Body of pancreas (tissue), 4 donors: ENCODE measurements at regions not wholly inside any gene's neighbourhood (a gene's known extent, or its start where the extent isn't known, plus 50 kb on each side); places are given as distances from the start of the nearest gene placed in this dataset.

ENCODE experiments used
- ATAC-seq: fragments of 150-250 bp; one replicate; pipeline ENCODE4 v1.9.1; 2016
- DNase-seq, 4 donors: peaks; one replicate each; pipeline ENCODE4 v3.0.0-alpha.2; 2019
- H3K27ac ChIP-seq, 4 donors: fragments of 200-600 bp; sonication (generic); 1 replicate in 3 of 4; 2 replicates in 1 of 4; pipeline versions ENCODE4 v1.5.1 to v1.6.1; 2016 to 2019; ENCODE audit warnings: mild to moderate bottlenecking in 1 of 4, mixed read lengths in 1 of 4, moderate library complexity in 1 of 4
- H3K27me3 ChIP-seq, 2 donors: fragments of 200-600 bp; sonication (generic); one replicate each; pipeline ENCODE4 v1.6.0; 2016; ENCODE audit warnings: mild to moderate bottlenecking in 1 of 2
- H3K36me3 ChIP-seq, 2 donors: fragments of 200-600 bp; sonication (generic); replicated peaks in 1 of 2; 2 replicates each; pipeline ENCODE4 v1.5.1; 2016; ENCODE audit warnings: low read depth in 2 of 2; ENCODE audit not compliant: insufficient read depth in 1 of 2
- H3K4me1 ChIP-seq: fragments of 200-600 bp; sonication (generic); one replicate; pipeline ENCODE4 v1.6.0; 2016
- H3K4me3 ChIP-seq, 2 donors: fragments of 200-600 bp; sonication (generic); 1 replicate in 1 of 2; 2 replicates in 1 of 2; pipeline ENCODE4 v1.5.1; 2016 to 2019
- H3K9me3 ChIP-seq, 3 donors: fragments of 200-600 bp; sonication (generic); 1 replicate in 2 of 3; 2 replicates in 1 of 3; pipeline ENCODE4 v1.5.1; 2016
- CTCF ChIP-seq, 7 experiments: fragments of 450-650 bp in 4 of 7; fragments of 200-600 bp in 3 of 7; sonication (generic) in 3 of 7; IDR thresholded peaks; one replicate each; pipeline ENCODE4 v1.5.1; 2016 to 2019; ENCODE audit warnings: antibody characterized with exemption in 7 of 7
- POLR2A ChIP-seq, 3 donors: fragments of 450-650 bp; IDR thresholded peaks; one replicate each; pipeline ENCODE4 v1.6.1; 2016; ENCODE audit warnings: antibody characterized with exemption in 3 of 3, mild to moderate bottlenecking in 2 of 3
- WGBS, 2 donors: methylation state at CpG; one replicate each; pipeline ENCODE4 v1.1.5; 2017; 5-methylcytosine and 5-hydroxymethylcytosine counted together
- intact Hi-C: fragments of 100-400 bp; cut with DNase I; formaldehyde crosslinking; loops from one replicate; pipeline ENCODE4 v1.15.1; 2023

- H3K27me3 ChIP-seq: no peaks in the 10 kb centered on the region
- no peaks in the 10 kb centered on the region for H3K4me1 ChIP-seq
- ATAC-seq: no peak
- no peak for DNase-seq
- no peak overlapping the region for H3K4me3 ChIP-seq
- intact Hi-C loops: no loop called here
- 71 to 72% methylated on average over 4 of the region's 4 CpGs for WGBS, 2 donors
- no peak for TF ChIP-seq POLR2A (IDR thresholded peaks at IDR 0.05)
- no peak for TF ChIP-seq CTCF (IDR thresholded peaks at IDR 0.05)
- H3K9me3 ChIP-seq: no peaks in the 10 kb centered on the region
- no peaks in the 10 kb centered on the region for H3K36me3 ChIP-seq
- H3K27ac ChIP-seq: no peak overlapping the region
Observed at GRCh38 chr15:34700891-34701427, 53.8 kb downstream of the GJD2 start.

GRCh38 chr15:34699968-34700640 lies 54.7 kb downstream of the GJD2 start:
- DNase-seq (no peak), ATAC-seq (no peak)
- no peak overlapping the region for H3K27ac ChIP-seq
- H3K4me3 ChIP-seq: no peak overlapping the region
- no peaks in the 10 kb centered on the region for H3K27me3 ChIP-seq
- no peaks in the 10 kb centered on the region for H3K4me1 ChIP-seq
- H3K9me3 ChIP-seq: no peaks in the 10 kb centered on the region
- TF ChIP-seq POLR2A (IDR thresholded peaks at IDR 0.05) (no peak), CTCF (IDR thresholded peaks at IDR 0.05) (no peak)
- intact Hi-C loops: no loop called here
- WGBS, 2 donors: 57 to 64% methylated on average over 4 of the region's 4 CpGs
- no peaks in the 10 kb centered on the region for H3K36me3 ChIP-seq

GRCh38 chr15:34696506-34696905 lies 58.3 kb downstream of the GJD2 start:
- H3K36me3 ChIP-seq: no peaks in the 10 kb centered on the region
- ATAC-seq (no peak), DNase-seq (no peak)
- no peaks in the 10 kb centered on the region for H3K9me3 ChIP-seq
- WGBS, 2 donors: 35 to 38% methylated on average over 1 of the region's 1 CpG
- no peaks in the 10 kb centered on the region for H3K27me3 ChIP-seq
- intact Hi-C loops: no loop called here
- no peak overlapping the region for H3K27ac ChIP-seq
- TF ChIP-seq CTCF (IDR thresholded peaks at IDR 0.05): no peak
- no peak for TF ChIP-seq POLR2A (IDR thresholded peaks at IDR 0.05)
- no peaks in the 10 kb centered on the region for H3K4me1 ChIP-seq
- H3K4me3 ChIP-seq: no peak overlapping the region

- intact Hi-C loops: no loop called here
- 61 to 74% methylated on average over 4 of the region's 4 CpGs for WGBS, 2 donors
- no peaks in the 10 kb centered on the region for H3K9me3 ChIP-seq
- H3K27me3 ChIP-seq: no peaks in the 10 kb centered on the region
- no peak for TF ChIP-seq POLR2A (IDR thresholded peaks at IDR 0.05)
- no peak for TF ChIP-seq CTCF (IDR thresholded peaks at IDR 0.05)
- DNase-seq (no peak), ATAC-seq (no peak)
- H3K36me3 ChIP-seq: no peaks in the 10 kb centered on the region
- no peaks in the 10 kb centered on the region for H3K4me1 ChIP-seq
- H3K4me3 ChIP-seq: no peak overlapping the region
- no peak overlapping the region for H3K27ac ChIP-seq
Observed at GRCh38 chr15:34693053-34693744, 61.6 kb downstream of the GJD2 start.
